ENCODE measurements at regions not wholly inside any gene's neighbourhood (a gene's known extent, or its start where the extent isn't known, plus 50 kb on each side); places are given as distances from the start of the nearest gene placed in this dataset.

GRCh38 chr5:158486566-158486965 is 613.1 kb downstream of the EBF1 start:
- Histone ChIP-seq H3K27ac (ENCODE audit: low read length) (no peak overlapping the region), H3K4me3 (ENCODE audit: low read length) (no peak overlapping the region), H3K4me1 (ENCODE audit: insufficient read depth, low read length) (peaks cover 7% of the 10 kb centered on the region), H3K9me3 (ENCODE audit: insufficient read depth, low read depth, low read length) (no peaks in the 10 kb centered on the region), H3K9ac (ENCODE audit: low read depth, low read length) (no peak overlapping the region), H3K36me3 (ENCODE audit: insufficient read depth, low read depth, low read length) (no peaks in the 10 kb centered on the region), H3K27me3 (ENCODE audit: insufficient read depth, low read length) (no peaks in the 10 kb centered on the region)

- Histone ChIP-seq H3K36me3 (ENCODE audit: insufficient read depth, low read depth, low read length) (no peaks in the 10 kb centered on the region), H3K9me3 (ENCODE audit: insufficient read depth, low read depth, low read length) (no peaks in the 10 kb centered on the region), H3K9ac (ENCODE audit: low read depth, low read length) (no peak overlapping the region), H3K4me3 (ENCODE audit: low read length) (no peak overlapping the region), H3K27me3 (ENCODE audit: insufficient read depth, low read length) (no peaks in the 10 kb centered on the region), H3K27ac (ENCODE audit: low read length) (no peak overlapping the region), H3K4me1 (ENCODE audit: insufficient read depth, low read length) (peaks cover 7% of the 10 kb centered on the region)
Observed at GRCh38 chr5:158485604-158486081, 614.1 kb downstream of the EBF1 start.

GRCh38 chr5:158485047-158485446 is 614.7 kb downstream of the EBF1 start:
- Histone ChIP-seq H3K9me3 (ENCODE audit: insufficient read depth, low read depth, low read length) (no peaks in the 10 kb centered on the region), H3K27ac (ENCODE audit: low read length) (no peak overlapping the region)

GRCh38 chr5:158484150-158484549 is 615.6 kb downstream of the EBF1 start:
- Histone ChIP-seq H3K27me3 (ENCODE audit: insufficient read depth, low read length) (no peaks in the 10 kb centered on the region), H3K9me3 (ENCODE audit: insufficient read depth, low read depth, low read length) (no peaks in the 10 kb centered on the region)

More at GRCh38 chr5:158485047-158485446, 614.7 kb downstream of the EBF1 start:
- Histone ChIP-seq H3K9ac (ENCODE audit: low read depth, low read length) (no peak overlapping the region), H3K27me3 (ENCODE audit: insufficient read depth, low read length) (no peaks in the 10 kb centered on the region), H3K4me1 (ENCODE audit: insufficient read depth, low read length) (peaks cover 7% of the 10 kb centered on the region), H3K4me3 (ENCODE audit: low read length) (no peak overlapping the region), H3K36me3 (ENCODE audit: insufficient read depth, low read depth, low read length) (no peaks in the 10 kb centered on the region)

GRCh38 chr5:158483281-158483860 is 616.3 kb downstream of the EBF1 start:
- Histone ChIP-seq H3K4me3 (ENCODE audit: low read length) (no peak overlapping the region), H3K27me3 (ENCODE audit: insufficient read depth, low read length) (no peaks in the 10 kb centered on the region), H3K9ac (ENCODE audit: low read depth, low read length) (no peak overlapping the region), H3K4me1 (ENCODE audit: insufficient read depth, low read length) (peaks cover 7% of the 10 kb centered on the region), H3K27ac (ENCODE audit: low read length) (no peak overlapping the region), H3K36me3 (ENCODE audit: insufficient read depth, low read depth, low read length) (no peaks in the 10 kb centered on the region), H3K9me3 (ENCODE audit: insufficient read depth, low read depth, low read length) (no peaks in the 10 kb centered on the region)

More at GRCh38 chr5:158484150-158484549, 615.6 kb downstream of the EBF1 start:
- no peak overlapping the region for H3K27ac ChIP-seq (ENCODE audit: low read length)
- H3K4me3 ChIP-seq (ENCODE audit: low read length), result no peak overlapping the region
- peaks cover 7% of the 10 kb centered on the region for H3K4me1 ChIP-seq (ENCODE audit: insufficient read depth, low read length)
- no peaks in the 10 kb centered on the region for H3K36me3 ChIP-seq (ENCODE audit: insufficient read depth, low read depth, low read length)
- no peak overlapping the region for H3K9ac ChIP-seq (ENCODE audit: low read depth, low read length)

GRCh38 chr5:158482125-158482524 is 617.6 kb downstream of the EBF1 start:
- H3K27ac ChIP-seq (ENCODE audit: low read length), result no peak overlapping the region
- H3K4me3 ChIP-seq (ENCODE audit: low read length), result no peak overlapping the region
- no peaks in the 10 kb centered on the region for H3K36me3 ChIP-seq (ENCODE audit: insufficient read depth, low read depth, low read length)
- H3K9me3 ChIP-seq (ENCODE audit: insufficient read depth, low read depth, low read length), result no peaks in the 10 kb centered on the region
- H3K4me1 ChIP-seq (ENCODE audit: insufficient read depth, low read length), result peaks cover 7% of the 10 kb centered on the region
- no peaks in the 10 kb centered on the region for H3K27me3 ChIP-seq (ENCODE audit: insufficient read depth, low read length)
- H3K9ac ChIP-seq (ENCODE audit: low read depth, low read length), result no peak overlapping the region

- Histone ChIP-seq H3K4me3 (ENCODE audit: low read length) (no peak overlapping the region), H3K36me3 (ENCODE audit: insufficient read depth, low read depth, low read length) (no peaks in the 10 kb centered on the region), H3K9me3 (ENCODE audit: insufficient read depth, low read depth, low read length) (no peaks in the 10 kb centered on the region), H3K9ac (ENCODE audit: low read depth, low read length) (no peak overlapping the region), H3K27me3 (ENCODE audit: insufficient read depth, low read length) (no peaks in the 10 kb centered on the region), H3K27ac (ENCODE audit: low read length) (no peak overlapping the region), H3K4me1 (ENCODE audit: insufficient read depth, low read length) (no peaks in the 10 kb centered on the region)
Observed at GRCh38 chr5:158478139-158478538, 619.2 kb upstream of the CLINT1 start.

- Histone ChIP-seq H3K4me1 (ENCODE audit: insufficient read depth, low read length) (no peaks in the 10 kb centered on the region), H3K9me3 (ENCODE audit: insufficient read depth, low read depth, low read length) (no peaks in the 10 kb centered on the region), H3K9ac (ENCODE audit: low read depth, low read length) (no peak overlapping the region), H3K27ac (ENCODE audit: low read length) (no peak overlapping the region), H3K36me3 (ENCODE audit: insufficient read depth, low read depth, low read length) (no peaks in the 10 kb centered on the region), H3K27me3 (ENCODE audit: insufficient read depth, low read length) (no peaks in the 10 kb centered on the region), H3K4me3 (ENCODE audit: low read length) (no peak overlapping the region)
Observed at GRCh38 chr5:158477214-158477613, 618.3 kb upstream of the CLINT1 start.

- H3K4me3 ChIP-seq (ENCODE audit: low read length), result no peak overlapping the region
- peaks cover 3% of the 10 kb centered on the region; the same call in 1 of the 2 replicates for H3K4me1 ChIP-seq (ENCODE audit: insufficient read depth, low read length)
- no peaks in the 10 kb centered on the region for H3K9me3 ChIP-seq (ENCODE audit: insufficient read depth, low read depth, low read length)
- H3K36me3 ChIP-seq (ENCODE audit: insufficient read depth, low read depth, low read length), result no peaks in the 10 kb centered on the region
- H3K9ac ChIP-seq (ENCODE audit: low read depth, low read length), result no peak overlapping the region
- no peaks in the 10 kb centered on the region for H3K27me3 ChIP-seq (ENCODE audit: insufficient read depth, low read length)
- H3K27ac ChIP-seq (ENCODE audit: low read length), result no peak overlapping the region
Observed at GRCh38 chr5:158473016-158473635, 614.2 kb upstream of the CLINT1 start.

GRCh38 chr5:158471535-158471924 is 612.6 kb upstream of the CLINT1 start:
- no peaks in the 10 kb centered on the region for H3K36me3 ChIP-seq (ENCODE audit: insufficient read depth, low read depth, low read length)
- no peak overlapping the region for H3K9ac ChIP-seq (ENCODE audit: low read depth, low read length)
- no peak overlapping the region for H3K4me3 ChIP-seq (ENCODE audit: low read length)
- peaks cover 3% of the 10 kb centered on the region; the same call in 1 of the 2 replicates for H3K4me1 ChIP-seq (ENCODE audit: insufficient read depth, low read length)
- H3K9me3 ChIP-seq (ENCODE audit: insufficient read depth, low read depth, low read length), result no peaks in the 10 kb centered on the region
- no peak overlapping the region for H3K27ac ChIP-seq (ENCODE audit: low read length)
- no peaks in the 10 kb centered on the region for H3K27me3 ChIP-seq (ENCODE audit: insufficient read depth, low read length)

GRCh38 chr5:158470764-158471534 is 612.0 kb upstream of the CLINT1 start:
- Histone ChIP-seq H3K9me3 (ENCODE audit: insufficient read depth, low read depth, low read length) (no peaks in the 10 kb centered on the region), H3K27ac (ENCODE audit: low read length) (no peak overlapping the region)

More at GRCh38 chr5:158470764-158471534, 612.0 kb upstream of the CLINT1 start:
- Histone ChIP-seq H3K9ac (ENCODE audit: low read depth, low read length) (no peak overlapping the region), H3K4me3 (ENCODE audit: low read length) (no peak overlapping the region), H3K27me3 (ENCODE audit: insufficient read depth, low read length) (no peaks in the 10 kb centered on the region), H3K36me3 (ENCODE audit: insufficient read depth, low read depth, low read length) (no peaks in the 10 kb centered on the region), H3K4me1 (ENCODE audit: insufficient read depth, low read length) (peaks cover 3% of the 10 kb centered on the region; the same call in 1 of the 2 replicates)

Measured in iPS-20b (cell line).